ENCODE measurements at regions not wholly inside any gene's neighbourhood (a gene's known extent, or its start where the extent isn't known, plus 50 kb on each side); places are given as distances from the start of the nearest gene placed in this dataset.

GRCh38 chr1:233520261-233521191, 93.4 kb upstream of the KCNK1 start:
- DNase-seq = no peak

DNA sequence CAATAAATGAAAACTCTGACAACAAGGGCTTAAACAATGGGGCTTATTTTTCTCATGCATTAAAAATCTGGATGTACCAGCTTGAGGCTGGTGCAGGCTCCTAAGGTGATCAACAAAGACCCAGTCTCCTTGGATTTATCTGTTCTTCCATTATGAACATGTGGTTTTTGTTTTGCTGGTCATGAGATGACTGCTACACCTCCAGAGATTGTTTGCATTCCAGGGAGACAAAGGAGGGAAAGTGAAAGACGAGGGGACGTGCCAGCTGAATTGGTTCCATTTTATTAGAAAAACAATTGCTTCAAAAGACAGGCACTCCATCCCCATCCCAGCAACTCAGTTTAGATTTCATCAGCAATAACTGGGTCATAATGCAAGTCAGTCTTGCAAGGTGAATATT, 90.9 kb upstream of the KCNK1 start:
- DNase-seq = no peak

DNA sequence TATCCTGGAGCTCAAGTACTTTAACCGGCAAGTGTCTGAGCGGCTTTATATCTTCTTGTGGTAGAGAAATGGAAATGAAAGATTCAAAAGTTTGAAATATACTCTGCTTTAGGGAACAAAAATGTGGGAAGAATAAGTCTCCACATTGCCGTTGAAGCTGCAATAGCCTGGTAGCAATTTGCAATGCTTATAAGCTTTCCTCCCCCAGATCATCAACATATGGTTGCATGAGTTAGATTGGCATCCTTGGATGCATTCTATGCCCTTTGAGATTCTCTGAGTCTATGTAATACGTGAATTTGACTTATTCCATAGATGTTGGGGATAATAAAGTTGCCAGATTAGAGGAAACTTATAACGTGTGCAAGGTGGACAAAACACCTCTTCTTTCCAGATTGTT, 86.1 kb upstream of the KCNK1 start:
- DNase-seq = no peak

- no peak for DNase-seq
Measured at GRCh38 chr1:233530665-233531386, 83.1 kb upstream of the KCNK1 start.

- DNase-seq = no peak
Measured at GRCh38 chr1:233540816-233541215, 73.1 kb upstream of the KCNK1 start.

DNA sequence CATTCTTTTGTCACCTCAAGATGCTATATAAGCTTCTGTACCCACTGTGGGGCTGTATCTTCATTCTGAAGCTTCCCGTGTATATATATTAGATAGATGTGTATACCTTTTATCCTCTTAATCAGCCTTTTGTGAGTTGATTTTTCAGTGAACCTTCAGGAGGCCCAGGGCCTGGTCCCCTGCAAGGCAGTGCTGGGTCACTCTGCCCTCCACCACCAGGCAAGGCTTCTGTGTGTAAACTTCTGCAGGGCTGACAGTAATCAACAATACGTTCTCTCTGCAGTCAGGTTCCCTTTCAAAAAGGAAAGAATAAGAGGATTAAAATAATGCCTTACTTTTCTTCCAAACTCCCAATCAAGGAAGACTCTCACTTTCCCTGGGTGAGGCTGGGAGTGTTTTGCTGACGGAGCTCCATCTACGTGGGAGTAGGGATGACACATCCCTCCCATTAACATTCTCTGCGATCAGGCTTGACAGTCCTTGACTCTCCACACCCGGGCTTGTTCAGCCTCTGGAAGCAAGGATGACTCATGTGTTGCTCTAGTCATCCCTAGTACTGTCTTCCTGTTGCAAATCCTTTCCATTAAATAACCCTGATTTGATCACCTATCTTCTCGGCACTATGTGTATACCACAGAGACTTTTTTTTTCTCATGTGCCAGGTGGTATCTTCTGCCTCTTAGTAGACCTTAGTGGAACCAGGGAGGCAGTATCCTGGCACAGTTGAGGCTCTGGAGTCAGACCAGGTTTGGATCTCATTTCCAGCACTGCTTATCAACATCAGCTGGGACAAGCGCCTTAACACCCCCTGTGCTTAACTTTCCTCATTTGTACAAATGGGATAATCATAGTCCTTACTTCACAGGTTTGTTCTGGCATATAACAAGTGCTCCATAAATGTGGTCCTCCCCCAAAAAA, 70.3 kb upstream of the KCNK1 start:
- no peak for DNase-seq

GRCh38 chr1:233544304-233544703, 69.6 kb upstream of the KCNK1 start:
- no peak for DNase-seq

GRCh38 chr1:233547726-233548125, 66.2 kb upstream of the KCNK1 start:
- no peak for DNase-seq

GRCh38 chr1:233549404-233549803, 64.5 kb upstream of the KCNK1 start:
- no peak for DNase-seq

GRCh38 chr1:233549917-233550316, 64.0 kb upstream of the KCNK1 start:
- DNase-seq = no peak

- DNase-seq = no peak
Measured at GRCh38 chr1:233554037-233554436, 59.9 kb upstream of the KCNK1 start.

DNA sequence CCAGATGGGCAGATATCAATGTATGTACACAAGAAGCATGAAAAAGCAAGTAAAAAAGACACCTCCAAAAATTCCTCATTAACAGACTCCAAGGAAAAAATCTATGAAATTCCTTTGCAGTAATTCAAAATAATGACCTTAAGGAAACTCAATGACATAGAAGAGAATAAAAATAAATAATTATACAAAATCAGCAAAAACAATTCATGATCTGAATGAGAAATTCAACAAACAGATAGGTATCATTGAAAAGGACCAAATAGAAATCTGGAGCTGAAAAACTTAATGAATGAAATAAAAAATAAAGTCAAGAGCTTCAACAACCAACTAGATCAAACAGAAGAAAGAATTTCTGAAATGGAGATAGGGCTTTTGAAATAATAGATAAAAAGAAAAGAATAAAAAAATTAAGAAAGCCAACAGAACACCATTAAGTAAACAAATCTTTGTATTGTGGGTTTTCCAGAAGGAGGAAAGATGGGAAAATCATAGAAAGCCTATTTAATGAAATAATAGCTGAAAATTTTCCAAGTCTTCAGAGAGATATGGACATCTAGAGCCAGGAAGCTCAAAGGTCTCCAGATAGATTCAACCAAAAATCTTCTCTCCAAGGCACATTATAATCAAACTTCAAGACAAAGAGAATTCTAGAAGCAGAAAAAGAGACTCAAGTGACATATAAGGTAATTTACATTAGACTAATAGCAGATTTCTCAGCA, 52.0 kb upstream of the KCNK1 start:
- DNase-seq = no peak
